ENCODE measurements at regions not wholly inside any gene's neighbourhood (a gene's known extent, or its start where the extent isn't known, plus 50 kb on each side); places are given as distances from the start of the nearest gene placed in this dataset.

GRCh38 chr7:112572669-112573301 is 92.0 kb downstream of the LSMEM1 start:
- no peak for TF ChIP-seq CTCF (IDR thresholded peaks at IDR 0.05)
- TF ChIP-seq POLR2AphosphoS5 (IDR thresholded peaks at IDR 0.05) = peak; percentile 85
- TF ChIP-seq POLR2A (IDR thresholded peaks at IDR 0.05) = no peak

Data from prostate gland (tissue), 2 donors.